ENCODE measurements at regions not wholly inside any gene's neighbourhood (a gene's known extent, or its start where the extent isn't known, plus 50 kb on each side); places are given as distances from the start of the nearest gene placed in this dataset.

- TF ChIP-seq GATA2 (IDR thresholded peaks at IDR 0.05; ENCODE audit: low read depth, low read length) (no peak), GATA3 (IDR thresholded peaks at IDR 0.05; ENCODE audit: low read depth, low read length) (no peak)
These were observed 65.1 kb downstream of the IER5 start for GRCh38 chr1:181153634-181153961.

Measured in SH-SY5Y (cell line).